HG03175 (cell line): ENCODE measurements at regions not wholly inside any gene's neighbourhood (a gene's known extent, or its start where the extent isn't known, plus 50 kb on each side); places are given as distances from the start of the nearest gene placed in this dataset.

Experiments used
- ATAC-seq: cut with Tn5 transposase; IDR thresholded peaks from one replicate; pipeline ENCODE4 v1.9.1; 2021; ENCODE audit warnings: mild to moderate bottlenecking, moderate library complexity; ENCODE audit not compliant: unreplicated experiment

DNA sequence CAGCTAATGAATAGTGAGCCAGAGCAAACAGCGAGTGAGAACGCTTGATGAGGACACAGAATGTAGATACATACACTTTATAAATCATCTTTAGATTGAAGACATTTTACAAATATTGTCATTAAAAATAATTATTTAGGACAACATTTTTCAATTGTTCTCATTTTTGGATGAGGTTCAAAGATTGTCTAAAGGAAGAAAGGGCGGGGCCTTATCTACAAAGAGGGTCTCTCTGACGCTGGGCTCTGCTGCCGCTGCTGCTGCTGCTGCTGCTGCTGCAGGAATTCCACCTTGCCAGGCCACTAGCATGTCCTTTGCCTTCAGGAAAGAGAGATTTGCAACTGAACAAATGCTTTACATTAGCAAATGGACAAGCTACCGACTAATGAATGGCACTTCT is 220.7 kb upstream of the TMEM161B start:
- ATAC-seq, result no peak

DNA sequence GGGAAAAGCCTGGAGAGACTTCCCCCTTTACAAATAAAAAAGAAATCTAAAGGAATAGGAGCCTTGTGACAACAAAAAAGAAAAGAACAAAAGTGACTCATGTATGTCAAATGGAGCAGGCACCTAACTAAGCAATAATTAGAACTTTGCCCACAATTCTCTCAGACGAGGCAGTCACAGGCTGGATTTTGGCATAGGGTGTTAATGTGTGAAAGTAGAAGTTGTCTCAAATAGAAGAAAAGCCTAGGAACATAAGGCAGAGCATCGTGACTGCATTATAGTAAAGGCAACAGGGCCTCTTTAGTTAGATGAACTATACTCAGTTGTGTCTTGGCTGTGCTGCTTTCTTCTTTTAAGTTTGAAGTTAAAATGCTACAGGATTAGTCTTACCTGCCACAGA is 219.9 kb upstream of the TMEM161B start:
- ATAC-seq, result no peak

DNA sequence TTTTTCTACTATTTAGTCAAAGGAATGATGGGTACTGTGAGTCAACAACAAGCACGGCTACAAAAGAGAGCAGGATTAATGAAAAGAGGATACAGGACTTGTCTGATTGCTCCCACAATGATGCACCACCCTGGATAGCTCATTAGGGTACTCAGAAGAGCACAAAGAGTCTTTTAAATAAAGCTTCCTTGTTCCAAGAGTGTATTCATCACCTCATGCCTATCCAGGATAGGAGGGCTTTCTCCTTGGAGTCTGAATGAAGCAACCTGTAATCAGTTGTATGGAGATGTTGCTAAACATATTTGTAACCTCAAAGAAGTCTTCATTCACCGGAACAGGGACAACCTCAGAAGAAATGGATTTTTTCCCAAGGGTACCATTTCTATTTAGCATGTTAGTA is 219.5 kb upstream of the TMEM161B start:
- ATAC-seq, result no peak

DNA sequence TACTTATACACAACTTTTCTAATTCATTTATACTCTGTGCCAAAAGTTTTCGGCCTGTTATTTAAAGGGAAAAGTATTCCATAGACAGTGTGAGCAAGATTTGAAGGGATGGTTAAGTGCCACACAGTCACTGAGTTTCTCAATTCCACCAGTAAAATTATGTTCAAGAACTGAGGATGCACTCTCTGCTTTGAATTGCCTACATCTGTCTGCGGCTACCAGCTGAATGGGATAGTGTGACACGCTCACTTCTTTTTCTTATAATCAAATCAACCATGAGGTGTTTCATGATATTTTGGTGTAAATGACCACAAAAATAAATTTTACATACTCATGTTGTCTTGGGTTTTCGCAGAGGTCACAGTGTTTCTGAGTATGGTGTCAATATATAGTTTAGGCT is 218.4 kb upstream of the TMEM161B start:
- no peak for ATAC-seq

DNA sequence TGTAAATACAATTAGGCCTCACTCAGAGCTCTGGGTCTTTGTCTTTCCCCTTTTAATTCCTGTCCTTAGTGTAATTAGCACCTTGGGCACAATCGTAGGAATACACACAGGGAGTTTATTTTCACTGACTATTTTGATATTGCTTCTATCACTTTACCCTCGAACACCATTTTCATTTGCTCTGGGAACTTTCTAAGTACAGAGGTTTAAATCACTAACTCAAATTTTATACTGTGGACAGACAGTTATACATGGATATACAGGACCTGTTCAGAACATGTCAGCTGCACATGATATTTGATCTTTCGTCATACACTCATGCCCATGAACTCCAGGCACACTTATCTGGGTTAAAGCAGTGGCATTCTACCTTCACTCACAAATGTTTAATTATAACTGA is 217.8 kb upstream of the TMEM161B start:
- ATAC-seq, result no peak

DNA sequence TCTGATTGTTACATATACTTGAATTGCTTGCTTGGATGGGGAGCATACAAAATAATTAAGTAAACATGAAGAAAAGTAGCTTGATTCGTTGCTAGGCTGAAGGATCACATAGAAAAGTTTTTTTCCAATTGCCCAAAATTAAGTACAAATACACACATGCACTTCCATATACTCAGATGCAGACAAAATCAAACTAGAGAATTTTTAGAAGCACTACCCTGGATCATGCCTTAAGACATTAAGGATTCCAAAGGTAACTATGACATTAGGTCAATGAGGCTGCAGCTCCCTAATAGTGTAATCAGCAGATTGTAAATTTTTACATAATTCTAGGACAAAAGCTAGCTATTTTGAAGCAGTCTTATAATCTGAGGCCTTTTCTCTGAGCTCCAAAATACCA is 216.9 kb upstream of the TMEM161B start:
- ATAC-seq, result no peak

DNA sequence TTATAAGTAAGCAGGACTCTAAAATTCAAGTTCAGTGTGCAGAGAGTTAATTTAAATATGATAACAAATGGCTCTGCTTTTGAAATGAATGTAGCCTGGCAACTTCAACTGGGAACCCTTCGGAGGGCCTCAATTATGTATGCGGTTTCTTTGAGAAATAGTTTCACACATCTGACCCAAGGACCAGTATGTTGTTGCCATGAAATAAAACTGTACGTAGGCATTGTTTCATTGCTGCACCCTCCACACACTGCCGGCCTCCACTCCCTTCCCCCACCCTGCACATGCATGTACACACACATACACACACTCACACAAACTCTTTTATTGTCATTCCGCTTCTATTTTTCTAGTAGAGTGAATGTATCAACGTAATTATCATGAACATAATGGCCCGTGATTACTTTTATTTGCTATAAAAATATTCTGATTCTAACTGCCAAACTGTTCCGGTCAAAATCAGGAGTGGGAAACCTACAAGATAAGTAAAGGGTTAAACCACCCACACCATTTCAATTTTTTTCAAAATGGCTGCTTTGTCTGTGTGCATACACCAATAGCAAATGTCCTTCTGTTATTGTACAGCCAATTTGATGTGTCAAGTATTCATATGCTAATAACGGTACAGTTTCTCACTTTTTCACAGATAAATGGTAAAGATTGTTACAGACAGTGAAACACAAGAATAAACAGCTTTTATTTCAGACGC is 215.5 kb upstream of the TMEM161B start:
- no peak for ATAC-seq

DNA sequence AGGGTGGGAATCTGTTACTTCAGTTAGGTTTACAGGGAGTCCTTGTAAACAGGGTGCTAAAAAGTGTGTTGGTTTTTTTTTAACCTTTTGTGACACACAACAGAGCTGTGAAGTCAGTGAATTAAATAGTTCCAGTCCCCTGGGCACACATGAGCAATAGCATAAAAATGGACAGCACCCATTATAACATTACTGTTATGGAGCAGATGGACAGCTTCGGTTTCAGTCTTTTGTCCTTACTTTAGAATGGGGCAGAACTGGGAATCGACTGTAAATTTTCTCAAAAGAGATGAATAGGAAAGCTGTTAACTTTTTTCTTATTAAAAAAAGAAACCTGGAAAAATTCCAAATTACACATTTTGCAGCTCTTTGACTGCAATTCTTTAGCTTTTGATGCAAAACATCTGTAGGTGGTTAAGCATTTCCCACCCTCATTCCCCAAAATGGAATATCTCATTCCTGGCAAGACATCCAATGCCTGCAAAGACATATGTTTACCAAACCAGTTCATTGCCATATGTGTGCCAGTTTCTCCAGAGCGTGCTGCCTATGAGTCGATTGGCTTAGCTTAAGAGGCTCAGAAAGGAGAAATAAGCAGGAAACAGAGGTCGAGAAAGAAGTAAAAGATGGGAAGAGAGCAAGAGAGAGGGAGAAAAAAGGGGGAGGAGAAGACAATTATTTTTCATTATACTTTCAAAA is 212.3 kb upstream of the TMEM161B start:
- ATAC-seq, result no peak

DNA sequence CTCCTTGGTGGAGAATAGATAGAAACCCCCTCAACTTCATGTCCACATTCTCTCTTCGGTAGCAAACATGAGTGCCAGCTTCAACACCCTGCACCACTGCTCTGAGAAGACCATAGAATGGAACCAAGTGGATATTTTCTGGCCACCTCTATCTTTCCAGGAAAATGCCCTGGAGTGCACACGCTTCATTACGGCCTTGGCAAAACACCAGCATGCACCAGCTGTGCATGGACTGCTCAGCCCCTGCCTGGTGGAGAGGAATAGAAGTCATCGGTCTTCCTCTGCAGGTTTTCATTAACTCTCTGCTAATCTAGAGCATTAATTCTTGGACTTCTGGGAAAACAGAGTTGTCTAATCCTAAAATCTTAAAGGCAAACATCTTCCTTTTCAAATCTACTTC is 211.6 kb upstream of the TMEM161B start:
- no peak for ATAC-seq

DNA sequence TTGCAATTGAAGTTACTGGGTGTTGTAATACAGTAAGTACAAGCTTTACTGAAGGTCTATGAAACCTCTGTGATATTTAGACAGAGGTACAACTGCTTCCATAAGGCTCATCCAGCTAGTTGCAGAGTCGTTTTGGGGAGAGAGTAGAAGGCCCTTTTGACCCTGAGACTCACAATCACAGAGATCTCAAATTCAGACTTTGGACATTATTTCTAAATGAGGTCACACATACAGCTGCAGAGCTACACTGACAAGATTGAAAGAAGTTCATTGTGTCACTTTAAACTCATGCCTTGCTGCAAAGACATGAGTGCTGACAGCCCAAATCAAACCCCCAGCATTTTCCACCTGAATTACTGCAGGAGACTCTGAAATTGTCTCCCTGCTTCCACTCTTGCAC is 205.9 kb upstream of the TMEM161B start:
- ATAC-seq, result no peak

DNA sequence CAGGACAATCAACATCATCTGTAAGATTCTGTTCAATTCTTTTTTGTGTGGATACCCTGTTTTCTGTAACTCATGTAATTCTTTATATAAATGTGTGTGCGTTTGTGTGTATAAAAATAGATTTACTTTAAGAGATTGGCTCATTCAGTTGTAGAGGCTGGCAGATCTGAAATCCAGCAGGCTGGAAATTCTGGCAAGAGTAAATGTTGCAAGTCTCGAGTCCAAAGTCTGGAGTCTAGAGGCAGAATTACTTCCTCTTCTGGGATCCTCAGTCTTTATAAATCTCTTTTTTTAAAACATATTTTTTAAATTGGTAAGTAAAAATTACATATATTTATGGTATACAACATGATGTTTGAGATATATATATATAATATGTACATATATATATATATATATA is 202.1 kb upstream of the TMEM161B start:
- ATAC-seq, result no peak

DNA sequence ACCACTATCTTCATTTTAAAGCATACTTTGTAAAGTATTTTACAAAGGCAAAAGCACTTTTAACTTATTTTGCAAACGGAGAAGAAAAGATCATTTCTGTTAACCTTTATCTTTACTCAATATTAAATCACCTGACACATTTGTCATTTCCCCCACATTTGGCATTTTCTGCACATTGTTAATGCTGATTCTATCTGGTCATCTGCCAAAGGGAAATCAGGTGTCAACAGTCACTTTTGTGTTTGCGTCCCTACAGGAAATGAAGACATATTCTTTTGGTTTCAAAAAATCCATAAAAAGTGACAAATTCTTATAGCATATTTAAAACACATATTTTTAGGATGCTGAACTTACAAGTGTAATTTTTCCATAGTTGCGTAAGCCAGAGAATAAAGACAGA is 191.3 kb upstream of the TMEM161B start:
- ATAC-seq, result no peak

DNA sequence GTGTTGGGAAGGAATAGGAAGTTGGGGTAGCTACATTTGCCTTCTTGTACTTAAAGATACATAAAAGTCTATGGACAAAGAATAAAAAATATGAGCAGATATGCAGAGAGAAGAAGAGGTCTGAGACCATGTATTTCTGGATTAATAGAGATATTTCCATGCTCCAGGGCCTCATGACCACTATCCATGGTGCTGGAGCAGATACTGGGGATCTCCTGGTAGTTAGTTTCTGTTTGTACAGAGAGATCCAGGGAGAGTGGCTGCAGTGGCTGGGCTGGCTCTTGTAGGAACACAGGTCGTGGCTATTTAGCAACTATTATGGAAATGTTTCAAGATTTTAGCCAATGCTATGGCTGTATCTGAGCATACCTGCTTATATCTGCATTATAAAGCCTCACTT is 184.2 kb upstream of the TMEM161B start:
- no peak for ATAC-seq

DNA sequence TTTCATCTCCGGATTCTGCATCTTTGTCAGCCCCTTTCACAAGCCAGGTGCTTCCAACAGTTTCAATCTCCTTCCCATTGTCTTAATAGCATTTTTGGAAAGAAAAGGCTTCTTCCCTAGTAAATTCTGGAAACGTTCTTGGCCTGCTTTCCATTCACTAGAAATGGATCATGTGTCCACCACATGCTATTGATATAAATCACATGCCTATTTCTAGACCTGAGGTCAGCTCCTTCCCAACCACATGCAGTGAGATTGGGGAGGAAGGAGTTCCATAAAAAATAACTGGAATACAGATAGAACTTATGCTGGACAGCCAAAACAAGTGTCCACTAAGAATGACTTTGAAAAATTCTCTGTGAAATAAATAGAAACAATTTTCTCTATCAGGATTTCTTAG is 181.6 kb upstream of the TMEM161B start:
- no peak for ATAC-seq

DNA sequence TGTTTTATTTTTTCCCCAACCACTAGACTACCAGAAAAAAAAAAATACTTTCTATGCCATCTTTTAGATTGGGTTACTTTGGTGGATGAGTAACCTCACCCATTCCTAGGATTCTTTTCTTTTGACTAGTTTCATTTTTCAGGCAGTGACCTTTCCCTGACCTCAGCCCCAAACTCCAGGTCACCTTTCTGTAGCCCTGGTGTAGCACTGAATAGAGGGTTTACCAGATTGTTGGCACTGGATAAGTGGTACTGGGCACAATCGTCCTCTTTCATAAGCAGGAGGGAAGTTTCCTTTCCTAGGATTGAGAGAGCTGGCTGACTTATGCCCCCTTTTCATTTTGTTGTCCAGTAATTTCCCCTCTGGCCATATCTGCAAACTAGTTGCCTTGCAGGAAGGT is 169.4 kb upstream of the TMEM161B start:
- no peak for ATAC-seq

DNA sequence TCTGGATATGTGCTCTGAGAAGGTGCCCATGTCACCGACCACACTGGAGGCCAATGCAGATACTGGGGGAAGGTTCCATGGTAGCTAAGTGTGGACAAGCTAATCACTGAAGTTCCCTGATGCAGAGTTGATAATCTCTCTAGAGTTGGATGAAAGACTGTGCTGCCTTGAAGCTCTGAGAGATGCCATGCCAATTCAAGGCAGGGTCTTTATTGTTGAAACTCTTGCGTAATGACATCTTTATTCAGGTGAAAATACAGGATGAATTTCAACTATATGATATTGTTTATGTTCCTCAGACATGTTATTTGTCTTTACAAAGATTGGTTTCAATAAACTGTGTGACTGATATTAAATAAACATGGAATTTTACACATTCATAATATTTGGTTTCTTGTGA is 167.6 kb upstream of the TMEM161B start:
- no peak for ATAC-seq

DNA sequence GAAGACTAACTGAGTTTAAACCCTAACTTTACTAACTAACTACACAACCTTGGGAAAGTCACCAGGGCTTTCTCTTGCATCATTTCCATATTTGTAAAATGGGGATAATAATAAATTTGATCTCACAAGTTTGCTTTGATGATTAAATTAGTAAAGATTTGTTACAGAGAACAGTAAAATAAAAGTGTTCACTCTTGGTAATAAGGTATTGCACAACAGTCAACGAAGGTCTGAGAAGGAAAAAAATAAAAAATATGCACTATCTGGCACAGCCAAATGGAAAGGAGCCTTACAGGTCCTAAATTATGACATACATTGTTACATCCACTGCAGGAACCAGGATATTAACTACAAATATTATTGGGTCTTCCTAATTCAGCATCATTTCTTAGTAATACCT is 160.0 kb upstream of the TMEM161B start:
- ATAC-seq, result no peak

DNA sequence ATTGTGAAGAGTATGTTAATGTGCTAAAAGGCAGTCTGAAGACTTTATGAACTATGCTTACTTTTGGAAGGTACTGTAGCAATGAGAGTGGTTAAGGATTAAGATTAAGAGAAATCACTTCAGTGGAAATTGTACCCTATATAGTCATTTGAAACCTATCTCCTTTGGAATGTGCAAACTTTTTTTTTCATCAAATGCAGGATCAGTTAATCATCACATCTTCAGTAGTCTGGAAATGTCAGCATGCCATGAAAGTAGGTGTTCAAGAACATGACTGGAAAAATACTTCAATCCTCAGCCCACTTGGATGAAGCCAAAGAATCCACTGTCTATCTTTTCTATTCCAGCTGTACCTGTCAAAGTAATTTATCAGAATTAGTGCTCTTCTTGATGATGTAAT is 157.8 kb upstream of the TMEM161B start:
- ATAC-seq, result no peak

DNA sequence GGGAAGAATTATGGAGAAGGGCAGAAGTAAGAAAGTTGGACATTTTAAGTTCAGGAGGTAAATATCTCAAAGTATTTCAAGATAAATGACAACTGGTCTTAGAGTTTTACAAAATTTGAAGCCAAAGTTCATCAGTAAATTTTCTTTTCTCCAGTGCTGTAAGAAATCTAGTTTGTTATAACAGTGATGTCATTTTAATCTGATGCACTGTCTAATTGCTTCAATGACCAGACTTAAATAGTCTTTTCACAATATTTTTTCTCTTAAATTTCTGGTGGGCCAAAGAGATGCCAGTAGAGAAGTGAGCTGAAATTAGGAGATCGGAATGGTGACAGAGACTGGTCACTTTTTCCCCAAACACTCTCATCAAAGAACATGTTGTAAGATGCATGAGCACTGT is 156.5 kb upstream of the TMEM161B start:
- ATAC-seq, result no peak

DNA sequence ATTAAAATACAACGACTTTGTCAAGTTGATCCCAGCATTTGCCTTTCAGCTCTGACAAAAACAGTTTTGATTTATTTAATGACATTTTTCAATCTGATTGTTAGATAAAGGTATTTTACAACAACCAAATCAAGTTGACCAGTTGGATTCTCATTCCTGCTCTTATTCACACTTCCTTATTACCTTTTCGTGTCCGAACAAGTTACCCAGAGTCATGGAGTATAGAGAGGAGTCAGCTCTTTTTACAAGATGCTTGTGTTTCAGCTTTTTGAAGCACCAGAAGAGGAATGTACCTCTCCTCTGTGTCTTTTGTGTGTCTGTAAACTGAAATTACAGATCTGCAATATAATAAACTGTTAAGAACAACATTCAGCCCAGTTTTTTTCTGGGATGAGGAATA is 151.3 kb upstream of the TMEM161B start:
- no peak for ATAC-seq

DNA sequence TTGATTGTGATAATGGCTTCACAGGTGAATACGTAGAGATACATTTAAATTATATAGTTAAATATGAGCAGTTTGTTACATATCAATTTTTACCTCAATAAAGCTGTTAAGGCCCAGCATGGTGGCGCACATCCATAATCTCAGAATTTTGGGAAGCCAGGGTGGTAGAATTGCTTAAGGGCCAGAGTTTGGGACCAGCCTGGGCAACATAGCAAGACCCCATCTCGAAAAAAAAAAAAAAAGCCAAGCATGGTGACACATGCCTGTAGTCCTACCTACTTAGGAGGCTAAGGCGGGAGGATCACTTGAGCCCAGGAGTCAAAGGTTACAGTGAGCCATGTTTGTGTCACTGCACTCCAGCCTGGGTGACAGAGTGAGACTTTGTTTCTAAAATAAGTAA is 138.7 kb upstream of the TMEM161B start:
- ATAC-seq, result no peak

DNA sequence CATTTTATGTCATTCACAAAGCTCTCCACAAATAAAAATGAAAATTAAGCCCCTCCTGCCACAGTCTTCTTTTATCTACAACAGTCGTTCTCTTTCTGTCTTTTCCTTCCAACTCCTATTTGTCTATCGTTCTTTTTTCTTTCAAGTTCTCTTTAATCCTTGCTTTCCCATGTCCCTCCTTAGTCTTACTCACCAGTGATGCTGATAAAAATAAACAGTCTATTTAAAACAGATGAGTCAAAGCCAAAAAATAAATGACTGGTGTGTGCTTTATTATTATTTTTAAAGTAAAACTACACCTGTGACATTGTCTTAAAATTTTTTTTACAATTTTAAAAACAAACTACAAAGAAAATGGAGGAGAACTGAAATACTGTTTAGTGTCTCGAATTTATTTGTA is 137.1 kb upstream of the TMEM161B start:
- no peak for ATAC-seq

DNA sequence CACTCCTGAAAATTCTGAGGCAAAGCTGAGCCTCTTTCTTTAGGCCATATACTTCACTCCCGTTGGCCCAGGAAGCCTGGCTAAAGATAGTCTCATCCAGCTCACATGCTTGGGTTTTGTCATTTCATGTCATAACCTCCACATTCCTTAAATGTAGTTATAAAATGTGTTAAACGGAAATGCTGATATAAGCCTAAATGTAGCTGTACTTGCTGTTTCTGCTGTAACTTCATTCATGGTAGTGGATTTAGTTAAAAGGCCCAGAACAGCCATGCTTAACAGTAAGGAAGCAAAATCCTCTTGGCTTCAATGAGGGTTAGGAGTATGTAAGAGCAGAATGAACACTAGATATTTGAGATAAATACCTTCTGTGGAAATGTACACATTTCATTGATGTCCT is 135.8 kb upstream of the TMEM161B start:
- no peak for ATAC-seq
